Epidermal melanocyte (primary cell): ENCODE measurements at regions not wholly inside any gene's neighbourhood (a gene's known extent, or its start where the extent isn't known, plus 50 kb on each side); places are given as distances from the start of the nearest gene placed in this dataset.
A peak's percentile ranks its signal among the peaks of the same experiment; 100 is the strongest.

Experiments
- DNase-seq: peaks from one replicate; pipeline ENCODE4 v3.0.0; 2011; ENCODE audit warnings: low spot score; ENCODE audit not compliant: insufficient read length

DNA sequence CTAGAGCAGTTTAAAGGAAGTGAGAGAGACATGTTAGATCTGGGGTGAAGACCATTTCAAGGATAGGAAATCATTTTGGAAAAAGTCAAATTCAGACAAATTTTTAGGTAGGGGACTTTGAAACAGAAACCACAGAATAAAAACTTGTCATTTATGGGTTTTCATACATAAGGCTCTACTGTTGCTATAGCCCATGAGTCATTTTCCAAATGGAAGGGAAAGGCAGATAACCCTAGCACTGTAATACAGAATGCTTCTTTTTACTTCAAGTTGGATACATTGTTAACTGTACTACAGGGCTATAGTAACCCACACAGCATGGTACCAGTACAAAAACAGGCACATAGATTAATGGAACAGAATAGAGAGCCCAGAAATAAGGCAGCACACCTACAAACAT, 455.4 kb downstream of the EBF1 start:
- DNase-seq: no peak

DNA sequence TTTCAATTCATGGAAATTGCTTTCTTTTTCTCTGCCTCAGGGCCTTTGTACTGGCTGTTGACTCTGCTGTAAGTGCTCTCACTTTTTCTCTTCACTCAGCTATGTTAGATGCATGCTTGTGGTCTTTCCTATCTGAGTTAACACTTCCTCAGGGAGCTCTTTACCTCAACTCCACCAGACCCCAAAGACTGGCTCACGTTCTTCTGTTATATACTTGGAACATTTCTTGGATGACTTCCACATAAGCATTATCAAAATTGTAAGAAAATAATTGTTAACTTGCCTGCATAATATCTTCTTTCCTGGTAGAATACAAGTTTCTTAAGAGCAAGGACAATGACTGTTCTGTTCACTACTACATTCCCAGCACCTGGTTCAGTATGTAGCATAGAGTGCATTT, 455.9 kb downstream of the EBF1 start:
- DNase-seq: no peak

GRCh38 chr5:158642879-158643278, 456.8 kb downstream of the EBF1 start:
- DNase-seq: no peak

DNA sequence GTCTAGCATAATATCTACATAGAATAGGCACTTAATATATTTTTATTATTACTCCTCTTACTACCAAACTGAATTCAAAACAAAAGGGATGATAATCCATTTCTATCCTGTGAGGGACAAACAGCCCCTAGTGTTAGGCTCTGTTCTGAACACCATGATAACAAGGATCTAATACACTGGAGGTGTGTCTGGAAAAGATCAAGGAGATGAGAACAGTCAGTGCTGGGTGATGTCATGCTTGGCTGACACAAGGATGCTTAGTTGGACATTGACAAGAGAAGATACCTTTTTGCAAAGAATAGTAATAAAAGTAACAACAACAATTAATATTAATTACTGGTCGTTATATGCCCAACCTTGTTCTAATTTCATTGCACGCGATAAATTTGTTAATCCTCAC, 458.7 kb downstream of the EBF1 start:
- no peak for DNase-seq

DNA sequence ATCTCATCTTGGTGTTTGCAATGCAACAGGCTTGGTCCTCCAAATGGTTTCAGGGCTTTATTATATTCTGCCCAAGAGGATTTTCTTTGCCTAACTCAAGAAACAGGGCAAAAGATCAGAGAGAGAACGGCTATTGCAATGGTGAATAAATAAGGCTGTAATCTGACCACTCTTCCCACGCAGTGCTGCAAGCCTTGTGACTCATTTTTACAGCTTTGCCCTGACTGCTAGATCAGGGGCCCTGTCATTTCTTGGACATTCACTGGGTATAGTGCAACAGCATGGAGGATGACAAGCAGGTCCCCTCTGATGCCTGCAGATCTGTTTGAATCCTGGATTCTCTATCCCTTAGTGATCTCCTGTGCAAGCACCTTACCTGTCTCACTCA, 459.1 kb downstream of the EBF1 start:
- no peak for DNase-seq

DNA sequence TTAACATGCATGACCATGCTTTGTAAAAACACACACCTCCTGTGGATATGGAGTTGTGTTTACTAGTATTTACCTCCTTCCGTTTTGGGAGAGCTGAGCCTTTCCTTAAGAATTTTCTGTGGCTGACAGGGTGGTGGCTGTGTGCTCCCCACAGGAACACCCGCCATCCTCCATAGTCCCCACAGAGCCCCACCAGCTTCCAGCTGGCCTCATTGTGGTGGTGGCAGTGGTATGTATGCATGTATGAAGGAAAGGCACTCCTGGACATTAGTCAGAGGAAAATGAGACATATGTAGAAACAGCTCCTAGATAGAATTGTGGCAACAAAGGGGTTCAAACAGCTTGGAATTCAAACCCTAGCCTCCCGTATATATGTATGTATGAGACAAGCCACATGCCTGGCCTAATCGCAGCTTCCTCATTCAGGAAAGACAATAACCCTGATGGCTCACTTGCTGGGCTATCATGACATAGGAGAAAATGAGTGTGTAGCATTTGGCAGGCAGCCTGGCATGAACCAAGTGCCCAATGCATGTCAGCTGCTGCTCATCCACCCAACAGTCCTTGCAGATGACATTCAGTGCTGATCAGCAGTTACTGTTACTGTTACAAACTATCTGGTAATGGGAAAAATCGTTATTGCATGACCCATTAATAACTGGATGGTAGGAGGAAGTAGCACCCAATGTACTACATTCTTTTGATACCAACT, 459.7 kb downstream of the EBF1 start:
- no peak for DNase-seq

DNA sequence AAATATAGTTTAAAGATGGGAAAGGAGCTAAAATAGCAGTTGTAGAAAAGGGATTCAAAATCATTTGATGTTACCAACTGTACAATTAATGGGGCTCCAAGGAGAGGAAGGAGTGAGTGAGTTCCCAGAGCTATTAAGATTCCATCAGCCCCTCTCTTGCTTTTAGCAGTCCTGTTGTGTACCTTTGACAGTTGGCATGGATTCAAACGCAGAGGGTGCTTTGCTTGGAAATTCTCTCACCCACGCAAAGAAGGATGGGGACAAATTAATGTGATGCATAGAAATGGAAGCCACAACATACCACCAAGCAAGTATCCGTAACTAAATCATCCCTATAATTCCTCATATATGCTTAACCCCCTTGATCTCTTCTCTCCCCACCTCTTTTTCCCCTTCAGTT, 461.3 kb downstream of the EBF1 start:
- DNase-seq: no peak

GRCh38 chr5:158637039-158637438, 462.7 kb downstream of the EBF1 start:
- no peak for DNase-seq

GRCh38 chr5:158635565-158635964, 464.2 kb downstream of the EBF1 start:
- DNase-seq: no peak

GRCh38 chr5:158634714-158635113, 465.0 kb downstream of the EBF1 start:
- DNase-seq: peak; percentile 41

GRCh38 chr5:158629591-158630312, 470.0 kb downstream of the EBF1 start:
- no peak for DNase-seq

GRCh38 chr5:158626718-158627117, 473.0 kb downstream of the EBF1 start:
- DNase-seq: no peak

DNA sequence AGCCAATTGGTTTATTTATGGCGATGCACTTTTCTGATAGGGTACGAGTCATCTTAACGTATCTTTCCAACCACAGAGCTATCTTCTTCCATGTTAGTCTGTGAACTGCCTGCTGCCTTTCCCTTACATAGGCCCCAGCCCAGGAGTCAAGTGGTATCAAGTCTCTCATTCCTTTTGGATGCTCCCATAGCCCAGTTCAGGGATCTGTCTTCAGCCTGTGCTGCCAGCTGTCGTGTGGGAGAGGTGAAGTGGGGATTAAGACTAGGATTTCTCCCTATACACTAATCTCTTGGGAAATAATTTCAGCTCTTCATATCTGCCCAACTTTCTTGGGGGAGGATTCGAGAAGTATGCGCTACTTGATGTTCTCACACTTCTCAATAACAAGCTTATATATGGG, 475.7 kb downstream of the EBF1 start:
- no peak for DNase-seq

DNA sequence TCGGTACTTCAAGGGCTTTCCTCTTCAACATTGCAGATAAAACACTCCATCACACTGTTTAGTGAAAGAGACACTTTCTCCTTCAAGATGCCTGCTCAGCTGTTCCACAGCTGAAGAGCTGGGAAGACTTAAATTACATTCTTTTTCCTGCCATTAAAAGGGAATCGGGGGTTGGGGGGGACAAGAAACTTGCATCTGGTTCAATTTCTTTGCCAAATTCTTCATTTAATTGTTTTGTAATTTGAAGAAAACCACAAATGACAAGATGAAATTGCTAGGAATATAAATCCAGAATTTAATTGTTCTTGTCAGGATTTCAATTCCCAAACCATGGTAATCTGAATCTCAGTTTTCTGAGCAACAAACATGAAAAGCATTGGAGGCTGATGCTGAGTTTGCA, 478.3 kb downstream of the EBF1 start:
- DNase-seq: no peak

DNA sequence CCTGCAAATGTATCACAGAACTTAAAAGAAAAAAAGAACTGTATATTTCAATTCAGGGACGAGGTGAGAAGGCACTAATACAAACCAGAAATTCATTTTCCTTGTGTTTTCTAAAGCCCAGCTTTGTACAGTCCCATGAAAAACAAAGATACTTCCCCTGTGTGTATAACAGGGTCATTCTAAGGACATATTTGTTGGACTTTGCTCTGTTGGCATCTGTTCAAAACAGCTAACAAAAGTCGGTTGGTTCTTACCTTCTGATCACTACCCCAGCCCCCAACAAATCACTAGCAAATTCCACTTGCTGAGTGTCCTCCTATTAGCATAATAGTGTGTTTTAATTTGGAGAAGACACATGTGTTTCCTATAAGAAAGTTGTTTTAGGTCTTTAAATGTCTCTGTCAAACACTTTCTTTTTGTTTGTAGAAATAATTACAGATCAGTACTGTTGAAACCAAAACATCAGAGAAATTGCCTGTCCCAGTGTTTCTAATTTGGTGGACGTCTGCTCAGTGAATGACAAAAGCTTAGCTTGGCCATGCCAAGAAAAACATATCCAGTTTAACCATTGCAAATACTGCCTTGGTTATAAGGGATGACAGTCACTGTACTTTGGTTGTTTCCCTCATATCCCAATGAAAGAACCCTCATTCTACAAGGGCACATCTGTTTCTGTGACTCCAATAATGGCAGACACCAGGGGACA, 480.5 kb downstream of the EBF1 start:
- DNase-seq: no peak

- no peak for DNase-seq
Observed at GRCh38 chr5:158618256-158618655, 481.5 kb downstream of the EBF1 start.

DNA sequence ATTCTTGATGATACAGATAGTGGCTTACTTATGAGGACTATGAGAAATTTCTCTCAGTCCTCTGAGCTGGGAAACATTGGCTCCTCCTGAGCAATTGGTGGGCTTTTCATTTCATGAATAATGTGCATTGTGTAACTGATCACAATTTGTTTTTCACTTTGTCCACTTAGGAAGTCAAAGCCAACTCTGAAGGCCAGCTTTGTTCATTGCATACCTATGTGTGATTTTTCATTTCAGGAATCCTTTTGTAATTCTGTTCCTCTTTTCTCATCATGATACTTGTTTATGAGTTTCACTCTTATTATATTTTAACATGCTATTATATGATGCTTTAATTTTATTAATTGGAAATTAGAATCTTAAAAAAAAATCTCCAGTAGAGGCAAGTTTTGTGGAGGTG, 483.0 kb downstream of the EBF1 start:
- DNase-seq: no peak

DNA sequence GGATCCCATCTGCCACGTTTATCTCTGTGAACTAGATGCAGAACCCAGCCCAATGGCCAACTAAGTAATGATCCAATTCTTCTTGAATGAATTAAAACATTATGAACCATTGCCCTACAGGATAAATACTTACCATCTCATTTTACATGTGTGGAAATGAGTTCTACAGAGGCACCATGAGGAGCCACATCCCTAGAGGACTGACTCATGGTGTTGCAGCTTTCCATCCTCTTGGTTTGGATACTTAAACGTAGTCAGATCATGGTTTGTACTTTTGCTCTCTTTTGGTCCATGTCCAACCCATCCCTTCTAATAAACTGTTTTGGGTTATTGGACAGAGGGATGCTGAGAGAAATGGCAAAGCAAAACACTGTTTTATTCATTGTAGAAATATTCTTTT, 484.8 kb downstream of the EBF1 start:
- DNase-seq: no peak

- no peak for DNase-seq
Observed at GRCh38 chr5:158611581-158611980, 488.1 kb downstream of the EBF1 start.

GRCh38 chr5:158610051-158610415, 489.7 kb downstream of the EBF1 start:
- DNase-seq: no peak

GRCh38 chr5:158609333-158610050, 490.2 kb downstream of the EBF1 start:
- DNase-seq: no peak

GRCh38 chr5:158607088-158607487, 492.6 kb downstream of the EBF1 start:
- DNase-seq: no peak
